GM12878 (cell line): ENCODE measurements at regions not wholly inside any gene's neighbourhood (a gene's known extent, or its start where the extent isn't known, plus 50 kb on each side); places are given as distances from the start of the nearest gene placed in this dataset.

Experiments
- ATAC-seq: fragments of 200-7000 bp; cut with Tn5 transposase; 3 replicates; pipeline ENCODE4 v1.9.1; 2020; ENCODE audit warnings: mild to moderate bottlenecking, moderate library complexity
- BruUV-seq: library from RNA; stranded (reverse); fragments of 400-500 nt; replicated peaks from 2 replicates; lab custom pipeline; 2021; lab: Mats Ljungman, UMichigan
- CTCF ChIA-PET: fragments of 300-600 bp; sonication (Branson Sonifier 250); formaldehyde crosslinking; extraction: SDS; loops from one replicate; lab custom pipeline; 2021; ENCODE audit warnings: inconsistent platforms; lab: Yijun Ruan, JAX
- POLR2A ChIA-PET: fragments of 350-600 bp; formaldehyde crosslinking; extraction: SDS; loops from one replicate; lab custom pipeline; 2021; ENCODE audit warnings: inconsistent platforms; lab: Charles Lee
- RAD21 ChIA-PET: fragments of 300-600 bp; sonication (Branson Sonifier 250); formaldehyde crosslinking; loops from one replicate; lab custom pipeline; 2023; ENCODE audit warnings: antibody characterized with exemption; ENCODE audit not compliant: unreplicated experiment; lab: Charles Lee
- SMC1A ChIA-PET: fragments of 300-600 bp; sonication (Branson Sonifier 250); formaldehyde crosslinking; loops from one replicate; lab custom pipeline; 2023; ENCODE audit not compliant: unreplicated experiment, uncharacterized antibody; lab: Charles Lee
- DNase-seq: peaks from one replicate; pipeline ENCODE4 v3.0.0-alpha.2; 2011; ENCODE audit warnings: low read depth, low spot score
- FAIRE-seq: peaks from 3 replicates; lab custom pipeline; 2011; peaks lifted over from hg19 to GRCh38; lab: Jason Lieb, UNC
- H2AFZ ChIP-seq: 2 replicates; pipeline ENCODE4 v1.6.0; 2011; ENCODE audit warnings: low read depth, low read length, control low read depth; ENCODE audit not compliant: control insufficient read depth
- H3K27ac ChIP-seq: 2 replicates; pipeline ENCODE4 v1.5.1; 2011; ENCODE audit warnings: control low read depth; ENCODE audit not compliant: control insufficient read depth, insufficient read depth
- H3K27me3 ChIP-seq, 2 experiments: replicated peaks in 1 of 2; 2 replicates each; pipeline versions ENCODE4 v1.6.0 to v1.6.1; 2011; ENCODE audit warnings: low read length in 1 of 2; ENCODE audit not compliant: control insufficient read depth in 2 of 2, insufficient read depth in 2 of 2
- H3K36me3 ChIP-seq, 2 experiments: 2 replicates each; pipeline ENCODE4 v1.5.1; 2011; ENCODE audit warnings: low read length in 1 of 2; ENCODE audit not compliant: control insufficient read depth in 2 of 2, insufficient read depth in 2 of 2
- H3K4me1 ChIP-seq: 2 replicates; pipeline ENCODE4 v1.6.1; 2011; ENCODE audit warnings: mild to moderate bottlenecking, low read length, moderate library complexity, mixed read lengths; ENCODE audit not compliant: control insufficient read depth, insufficient read depth
- H3K4me2 ChIP-seq: 2 replicates; pipeline ENCODE4 v1.6.0; 2011; ENCODE audit warnings: control low read depth; ENCODE audit not compliant: control insufficient read depth, insufficient read depth
- H3K4me3 ChIP-seq: fragments of 200-600 bp; sonication (generic); 2 replicates; pipeline ENCODE4 v1.5.1; 2016
- H3K79me2 ChIP-seq: 2 replicates; pipeline ENCODE4 v1.6.0; 2011; ENCODE audit warnings: low read length; ENCODE audit not compliant: control insufficient read depth, insufficient read depth
- H3K9ac ChIP-seq: 2 replicates; pipeline ENCODE4 v1.8.0; 2011; ENCODE audit warnings: low read length, control low read depth, mixed read lengths; ENCODE audit not compliant: control insufficient read depth, insufficient read depth
- H3K9me3 ChIP-seq: replicated peaks from 3 replicates; pipeline ENCODE4 v1.5.1; 2011; ENCODE audit warnings: mild to moderate bottlenecking, low read length; ENCODE audit not compliant: control insufficient read depth, insufficient read depth
- H4K20me1 ChIP-seq: 2 replicates; pipeline ENCODE4 v1.6.0; 2011; ENCODE audit not compliant: control insufficient read depth, insufficient read depth
- ETV6 ChIP-seq, 2 experiments: fragments of 450-650 bp in 1 of 2; IDR thresholded peaks in 1 of 2; conservative IDR thresholded peaks in 1 of 2; 2 replicates each; pipeline ENCODE4 v1.6.1; 2014; ENCODE audit warnings: antibody characterized with exemption in 1 of 2, borderline replicate concordance in 1 of 2, low read depth in 1 of 2, mild to moderate bottlenecking in 1 of 2, moderate library complexity in 1 of 2
- FOXM1 ChIP-seq: IDR thresholded peaks from 2 replicates; pipeline ENCODE4 v1.6.1; 2012; ENCODE audit warnings: low read depth, mild to moderate bottlenecking, inconsistent platforms, low read length, moderate library complexity
- GABPA ChIP-seq: IDR thresholded peaks from 2 replicates; pipeline ENCODE4 v1.6.1; 2014; ENCODE audit warnings: antibody characterized with exemption, low read depth, mild to moderate bottlenecking, inconsistent platforms
- IKZF1 ChIP-seq: fragments of 450-650 bp; conservative IDR thresholded peaks from 2 replicates; pipeline ENCODE4 v1.6.1; 2017; ENCODE audit warnings: antibody characterized with exemption, mild to moderate bottlenecking
- JUND ChIP-seq: IDR thresholded peaks from 2 replicates; pipeline ENCODE4 v1.6.1; 2012; ENCODE audit warnings: low read depth, mild to moderate bottlenecking, low read length, improper control_type of control experiment, moderate library complexity
- KLF5 ChIP-seq: fragments of 450-650 bp; IDR thresholded peaks from 2 replicates; pipeline ENCODE4 v1.6.1; 2014; ENCODE audit warnings: mild to moderate bottlenecking; ENCODE audit not compliant: partially characterized antibody
- MEF2A ChIP-seq: IDR thresholded peaks from 2 replicates; pipeline ENCODE4 v1.6.1; 2011; ENCODE audit warnings: low read depth, mild to moderate bottlenecking, low read length, moderate library complexity; ENCODE audit not compliant: insufficient read depth
- MYC ChIP-seq: IDR thresholded peaks from 2 replicates; pipeline ENCODE4 v1.6.1; 2011; ENCODE audit warnings: mild to moderate bottlenecking, low read length, moderate library complexity, inconsistent platforms; ENCODE audit not compliant: insufficient read depth, insufficient replicate concordance, insufficient read length, severe bottlenecking
- SIN3A ChIP-seq: IDR thresholded peaks from 2 replicates; pipeline ENCODE4 v1.6.1; 2012; ENCODE audit warnings: low read depth, low read length, improper control_type of control experiment
- SMARCA5 ChIP-seq: fragments of 450-650 bp; IDR thresholded peaks from 2 replicates; pipeline ENCODE4 v1.6.1; 2017; ENCODE audit warnings: mild to moderate bottlenecking
- ZNF207 ChIP-seq: fragments of 450-650 bp; IDR thresholded peaks from 2 replicates; pipeline ENCODE4 v1.6.1; 2014; ENCODE audit warnings: antibody characterized with exemption, mild to moderate bottlenecking, borderline replicate concordance
- WGBS: methylation state at CpG from one replicate; pipeline ENCODE4 v1.1.6; 2016; ENCODE audit warnings: low lambda C conversion rate; ENCODE audit not compliant: insufficient replicate concordance, insufficient coverage; ENCODE audit errors: missing lambda C conversion rate; 5-methylcytosine and 5-hydroxymethylcytosine counted together
- in situ Hi-C: fragments of 300-500 bp; cut with MboI; formaldehyde crosslinking; loops from 9 replicates; pipeline ENCODE4 v1.14.3; 2018; ENCODE audit warnings: mixed read lengths
- intact Hi-C: fragments of 100-400 bp; cut with micrococcal nuclease; formaldehyde crosslinking; loops from one replicate; pipeline ENCODE4 v1.14.2; 2022; ENCODE audit not compliant: unreplicated experiment
- TF ChIP-seq, protein P1 (sequence below): IDR thresholded peaks from 2 replicates; pipeline ENCODE4 v1.6.1; 2012; ENCODE audit warnings: improper control_type of control experiment, low read depth, low read length; ENCODE audit not compliant: insufficient replicate concordance
- TF ChIP-seq, protein P2 (sequence below): fragments of 450-650 bp; IDR thresholded peaks from 2 replicates; pipeline ENCODE4 v1.6.1; 2016; ENCODE audit warnings: mild to moderate bottlenecking, moderate library complexity, borderline replicate concordance
- TF ChIP-seq, protein P3 (sequence below): IDR thresholded peaks from 2 replicates; pipeline ENCODE4 v1.6.1; 2011; ENCODE audit warnings: borderline replicate concordance, low read depth, mild to moderate bottlenecking, moderate library complexity, low read length; ENCODE audit not compliant: insufficient read depth, poor library complexity, severe bottlenecking

DNA sequence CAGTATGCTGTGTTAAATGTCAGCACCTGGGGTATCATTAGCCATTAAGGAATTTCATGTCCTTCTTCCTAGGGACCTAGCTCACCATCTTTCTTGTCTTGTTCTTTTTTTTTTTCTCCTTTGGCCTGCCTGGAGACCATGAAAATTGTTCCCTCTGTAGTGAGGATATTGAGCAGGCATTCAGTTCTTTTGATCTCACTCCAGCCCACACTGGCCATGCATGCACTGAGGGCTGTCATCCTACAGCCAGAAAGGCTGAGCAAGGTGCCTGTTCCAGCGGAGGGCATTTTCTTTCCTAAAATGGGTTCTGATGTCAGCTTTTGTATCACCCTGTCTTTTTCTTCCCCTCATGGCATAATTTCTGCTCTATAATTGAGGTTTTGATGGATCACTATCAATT is 275.9 kb upstream of the HAND2 start:
- no peaks in the 10 kb centered on the region for H3K9me3 ChIP-seq
- POLR2A ChIA-PET, result no interaction called here
- in situ Hi-C loops, result no loop called here
- no peak overlapping the region for H3K9ac ChIP-seq
- CTCF ChIA-PET, result no interaction called here
- DNase-seq (no peak), ATAC-seq (no peak), FAIRE-seq (no peak)
- H2AFZ ChIP-seq, result no peak overlapping the region
- SMC1A ChIA-PET, result interaction anchor here (0.8 kb wide), 1 partner anchor 39 kb away, joined by 4 read pairs; no protein-coding TSS in a partner anchor
- no peaks in the 10 kb centered on the region for H3K4me1 ChIP-seq
- no peaks in the 10 kb centered on the region for H3K27me3 ChIP-seq
- H3K27ac ChIP-seq, result no peak overlapping the region
- no peaks in the 10 kb centered on the region for H4K20me1 ChIP-seq
- intact Hi-C loops, result no loop called here
- RAD21 ChIA-PET, result no interaction called here
- no peaks in the 10 kb centered on the region for H3K79me2 ChIP-seq
- BruUV-seq, result no TSS peak
- H3K4me2 ChIP-seq, result no peak overlapping the region
- H3K4me3 ChIP-seq, result no peak overlapping the region
- no peaks in the 10 kb centered on the region for H3K36me3 ChIP-seq
- WGBS, result 0% methylated on average over 1 of the region's 1 CpG
- TF ChIP-seq JUND (no peak), SMARCA5 (no peak), ETV6 (conservative IDR thresholded peaks at IDR 0.05 in 1 of 2, IDR thresholded peaks at IDR 0.05 in 1 of 2; ENCODE audit: borderline replicate concordance in 1 of 2, low read depth in 1 of 2) (no peak), KLF5 (no peak), MEF2A (no peak), GABPA (no peak), SIN3A (no peak), ZNF207 (no peak), MYC (no peak), IKZF1 (no peak), FOXM1 (no peak)
- TF ChIP-seq, protein P1, sequence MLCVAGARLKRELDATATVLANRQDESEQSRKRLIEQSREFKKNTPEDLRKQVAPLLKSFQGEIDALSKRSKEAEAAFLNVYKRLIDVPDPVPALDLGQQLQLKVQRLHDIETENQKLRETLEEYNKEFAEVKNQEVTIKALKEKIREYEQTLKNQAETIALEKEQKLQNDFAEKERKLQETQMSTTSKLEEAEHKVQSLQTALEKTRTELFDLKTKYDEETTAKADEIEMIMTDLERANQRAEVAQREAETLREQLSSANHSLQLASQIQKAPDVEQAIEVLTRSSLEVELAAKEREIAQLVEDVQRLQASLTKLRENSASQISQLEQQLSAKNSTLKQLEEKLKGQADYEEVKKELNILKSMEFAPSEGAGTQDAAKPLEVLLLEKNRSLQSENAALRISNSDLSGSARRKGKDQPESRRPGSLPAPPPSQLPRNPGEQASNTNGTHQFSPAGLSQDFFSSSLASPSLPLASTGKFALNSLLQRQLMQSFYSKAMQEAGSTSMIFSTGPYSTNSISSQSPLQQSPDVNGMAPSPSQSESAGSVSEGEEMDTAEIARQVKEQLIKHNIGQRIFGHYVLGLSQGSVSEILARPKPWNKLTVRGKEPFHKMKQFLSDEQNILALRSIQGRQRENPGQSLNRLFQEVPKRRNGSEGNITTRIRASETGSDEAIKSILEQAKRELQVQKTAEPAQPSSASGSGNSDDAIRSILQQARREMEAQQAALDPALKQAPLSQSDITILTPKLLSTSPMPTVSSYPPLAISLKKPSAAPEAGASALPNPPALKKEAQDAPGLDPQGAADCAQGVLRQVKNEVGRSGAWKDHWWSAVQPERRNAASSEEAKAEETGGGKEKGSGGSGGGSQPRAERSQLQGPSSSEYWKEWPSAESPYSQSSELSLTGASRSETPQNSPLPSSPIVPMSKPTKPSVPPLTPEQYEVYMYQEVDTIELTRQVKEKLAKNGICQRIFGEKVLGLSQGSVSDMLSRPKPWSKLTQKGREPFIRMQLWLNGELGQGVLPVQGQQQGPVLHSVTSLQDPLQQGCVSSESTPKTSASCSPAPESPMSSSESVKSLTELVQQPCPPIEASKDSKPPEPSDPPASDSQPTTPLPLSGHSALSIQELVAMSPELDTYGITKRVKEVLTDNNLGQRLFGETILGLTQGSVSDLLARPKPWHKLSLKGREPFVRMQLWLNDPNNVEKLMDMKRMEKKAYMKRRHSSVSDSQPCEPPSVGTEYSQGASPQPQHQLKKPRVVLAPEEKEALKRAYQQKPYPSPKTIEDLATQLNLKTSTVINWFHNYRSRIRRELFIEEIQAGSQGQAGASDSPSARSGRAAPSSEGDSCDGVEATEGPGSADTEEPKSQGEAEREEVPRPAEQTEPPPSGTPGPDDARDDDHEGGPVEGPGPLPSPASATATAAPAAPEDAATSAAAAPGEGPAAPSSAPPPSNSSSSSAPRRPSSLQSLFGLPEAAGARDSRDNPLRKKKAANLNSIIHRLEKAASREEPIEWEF, result no peak
- TF ChIP-seq, protein P2, sequence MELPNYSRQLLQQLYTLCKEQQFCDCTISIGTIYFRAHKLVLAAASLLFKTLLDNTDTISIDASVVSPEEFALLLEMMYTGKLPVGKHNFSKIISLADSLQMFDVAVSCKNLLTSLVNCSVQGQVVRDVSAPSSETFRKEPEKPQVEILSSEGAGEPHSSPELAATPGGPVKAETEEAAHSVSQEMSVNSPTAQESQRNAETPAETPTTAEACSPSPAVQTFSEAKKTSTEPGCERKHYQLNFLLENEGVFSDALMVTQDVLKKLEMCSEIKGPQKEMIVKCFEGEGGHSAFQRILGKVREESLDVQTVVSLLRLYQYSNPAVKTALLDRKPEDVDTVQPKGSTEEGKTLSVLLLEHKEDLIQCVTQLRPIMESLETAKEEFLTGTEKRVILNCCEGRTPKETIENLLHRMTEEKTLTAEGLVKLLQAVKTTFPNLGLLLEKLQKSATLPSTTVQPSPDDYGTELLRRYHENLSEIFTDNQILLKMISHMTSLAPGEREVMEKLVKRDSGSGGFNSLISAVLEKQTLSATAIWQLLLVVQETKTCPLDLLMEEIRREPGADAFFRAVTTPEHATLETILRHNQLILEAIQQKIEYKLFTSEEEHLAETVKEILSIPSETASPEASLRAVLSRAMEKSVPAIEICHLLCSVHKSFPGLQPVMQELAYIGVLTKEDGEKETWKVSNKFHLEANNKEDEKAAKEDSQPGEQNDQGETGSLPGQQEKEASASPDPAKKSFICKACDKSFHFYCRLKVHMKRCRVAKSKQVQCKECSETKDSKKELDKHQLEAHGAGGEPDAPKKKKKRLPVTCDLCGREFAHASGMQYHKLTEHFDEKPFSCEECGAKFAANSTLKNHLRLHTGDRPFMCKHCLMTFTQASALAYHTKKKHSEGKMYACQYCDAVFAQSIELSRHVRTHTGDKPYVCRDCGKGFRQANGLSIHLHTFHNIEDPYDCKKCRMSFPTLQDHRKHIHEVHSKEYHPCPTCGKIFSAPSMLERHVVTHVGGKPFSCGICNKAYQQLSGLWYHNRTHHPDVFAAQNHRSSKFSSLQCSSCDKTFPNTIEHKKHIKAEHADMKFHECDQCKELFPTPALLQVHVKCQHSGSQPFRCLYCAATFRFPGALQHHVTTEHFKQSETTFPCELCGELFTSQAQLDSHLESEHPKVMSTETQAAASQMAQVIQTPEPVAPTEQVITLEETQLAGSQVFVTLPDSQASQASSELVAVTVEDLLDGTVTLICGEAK, result no peak
- TF ChIP-seq, protein P3, sequence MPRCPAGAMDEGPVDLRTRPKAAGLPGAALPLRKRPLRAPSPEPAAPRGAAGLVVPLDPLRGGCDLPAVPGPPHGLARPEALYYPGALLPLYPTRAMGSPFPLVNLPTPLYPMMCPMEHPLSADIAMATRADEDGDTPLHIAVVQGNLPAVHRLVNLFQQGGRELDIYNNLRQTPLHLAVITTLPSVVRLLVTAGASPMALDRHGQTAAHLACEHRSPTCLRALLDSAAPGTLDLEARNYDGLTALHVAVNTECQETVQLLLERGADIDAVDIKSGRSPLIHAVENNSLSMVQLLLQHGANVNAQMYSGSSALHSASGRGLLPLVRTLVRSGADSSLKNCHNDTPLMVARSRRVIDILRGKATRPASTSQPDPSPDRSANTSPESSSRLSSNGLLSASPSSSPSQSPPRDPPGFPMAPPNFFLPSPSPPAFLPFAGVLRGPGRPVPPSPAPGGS, result no peak
